AG04450 (cell line): ENCODE measurements at regions not wholly inside any gene's neighbourhood (a gene's known extent, or its start where the extent isn't known, plus 50 kb on each side); places are given as distances from the start of the nearest gene placed in this dataset.

Experiments
- CTCF ChIA-PET: fragments of 300-600, 350-600 bp; formaldehyde crosslinking; extraction: SDS; loops from one replicate; lab custom pipeline; 2022; ENCODE audit warnings: antibody characterized with exemption, inconsistent platforms; lab: Charles Lee
- POLR2A ChIA-PET: fragments of 350-600 bp; formaldehyde crosslinking; extraction: SDS; loops from one replicate; lab custom pipeline; 2021; ENCODE audit warnings: antibody characterized with exemption, inconsistent platforms; lab: Yijun Ruan, JAX
- DNase-seq: peaks from one replicate; pipeline ENCODE4 v3.0.0-alpha.2; 2011; ENCODE audit warnings: low read depth, low spot score
- H3K27ac ChIP-seq: one replicate; pipeline ENCODE4 v1.5.1; 2012; ENCODE audit warnings: low read depth, low read length, control low read depth
- H3K27me3 ChIP-seq: one replicate; pipeline ENCODE4 v1.6.0; 2012; ENCODE audit warnings: low read length; ENCODE audit not compliant: control insufficient read depth, insufficient read depth
- H3K4me3 ChIP-seq: 2 replicates; pipeline ENCODE4 v1.5.1; 2011; ENCODE audit warnings: mild to moderate bottlenecking, low read depth, low read length, control low read depth
- H3K9me3 ChIP-seq: 2 replicates; pipeline ENCODE4 v1.5.1; 2012; ENCODE audit warnings: low read length; ENCODE audit not compliant: control insufficient read depth, insufficient read depth
- CTCF ChIP-seq: IDR thresholded peaks from 2 replicates; pipeline ENCODE4 v1.5.1; 2011; ENCODE audit warnings: low read depth, low read length, control low read depth, inconsistent platforms

GRCh38 chr4:31054295-31054694, 334.1 kb downstream of the PCDH7 start:
- H3K4me3 ChIP-seq = no peak overlapping the region

GRCh38 chr4:31058656-31059055, 338.5 kb downstream of the PCDH7 start:
- no peak overlapping the region for H3K27ac ChIP-seq
- DNase-seq = no peak
- H3K27me3 ChIP-seq = no peaks in the 10 kb centered on the region
- H3K9me3 ChIP-seq = no peaks in the 10 kb centered on the region
- H3K4me3 ChIP-seq = no peak overlapping the region
- CTCF ChIA-PET = interaction anchor here (1.3 to 2.6 kb wide), 2 partner anchors 12 to 14 kb away, joined by 5 to 6 read pairs; no protein-coding TSS in a partner anchor
- POLR2A ChIA-PET = no interaction called here
- no peak for TF ChIP-seq CTCF

More at GRCh38 chr4:31054295-31054694, 334.1 kb downstream of the PCDH7 start:
- Histone ChIP-seq H3K9me3 (no peaks in the 10 kb centered on the region), H3K27ac (no peak overlapping the region), H3K27me3 (no peaks in the 10 kb centered on the region)
- ChIA-PET CTCF (interaction anchor here (1.1 to 1.4 kb wide), 2 partner anchors 9 to 27 kb away, joined by 3 to 4 read pairs; no protein-coding TSS in a partner anchor), POLR2A (no interaction called here)
- no peak for DNase-seq
- TF ChIP-seq CTCF = no peak

DNA sequence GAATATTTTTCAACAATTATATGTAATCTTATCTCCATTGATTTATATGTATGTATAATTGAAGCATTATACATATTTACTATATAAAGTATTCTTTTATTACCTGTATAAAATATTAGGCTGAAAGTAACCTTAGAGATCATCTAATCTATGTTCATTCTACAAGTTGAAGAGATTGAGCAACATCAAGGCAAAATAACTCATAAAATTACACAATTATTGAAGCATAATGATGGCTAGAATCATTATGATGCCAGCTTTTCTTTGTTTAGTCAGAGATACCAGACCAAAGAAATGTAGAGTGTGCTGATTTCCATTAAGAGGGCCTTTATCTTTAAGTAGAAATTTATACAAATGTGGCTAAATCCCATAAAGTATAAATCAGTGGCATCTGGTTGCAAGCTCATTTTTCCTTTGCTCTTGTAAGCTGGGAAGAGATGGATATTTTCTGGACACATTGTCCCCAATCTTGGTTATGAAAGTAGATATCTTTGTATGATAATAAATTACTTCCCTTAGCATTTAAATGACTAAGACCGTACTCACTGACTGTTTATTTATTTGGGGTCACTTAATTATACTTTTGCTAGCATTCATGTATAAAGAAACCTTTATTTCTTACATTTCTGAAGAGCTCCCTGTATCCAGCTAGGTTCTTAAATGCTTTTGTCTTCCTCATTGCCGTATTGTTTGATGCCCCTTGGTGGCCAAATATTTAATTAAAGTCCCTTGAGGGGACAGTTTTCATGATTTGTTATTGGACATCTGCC, 339.8 kb downstream of the PCDH7 start:
- H3K9me3 ChIP-seq = no peaks in the 10 kb centered on the region
- H3K27me3 ChIP-seq = no peaks in the 10 kb centered on the region
- ChIA-PET CTCF (interaction anchor here (1.3 to 2.6 kb wide), 3 partner anchors 14 to 346 kb away, joined by 4 to 6 read pairs (median 5); no protein-coding TSS in a partner anchor), POLR2A (no interaction called here)
- H3K27ac ChIP-seq = no peak overlapping the region
- no peak for DNase-seq
- TF ChIP-seq CTCF = no peak
- H3K4me3 ChIP-seq = no peak overlapping the region

GRCh38 chr4:31065086-31065485, 344.9 kb downstream of the PCDH7 start:
- H3K27me3 ChIP-seq = no peaks in the 10 kb centered on the region
- no peak for DNase-seq
- POLR2A ChIA-PET = no interaction called here
- H3K27ac ChIP-seq = no peak overlapping the region
- TF ChIP-seq CTCF = no peak
- CTCF ChIA-PET = no interaction called here
- no peak overlapping the region for H3K4me3 ChIP-seq
- H3K9me3 ChIP-seq = no peaks in the 10 kb centered on the region

DNA sequence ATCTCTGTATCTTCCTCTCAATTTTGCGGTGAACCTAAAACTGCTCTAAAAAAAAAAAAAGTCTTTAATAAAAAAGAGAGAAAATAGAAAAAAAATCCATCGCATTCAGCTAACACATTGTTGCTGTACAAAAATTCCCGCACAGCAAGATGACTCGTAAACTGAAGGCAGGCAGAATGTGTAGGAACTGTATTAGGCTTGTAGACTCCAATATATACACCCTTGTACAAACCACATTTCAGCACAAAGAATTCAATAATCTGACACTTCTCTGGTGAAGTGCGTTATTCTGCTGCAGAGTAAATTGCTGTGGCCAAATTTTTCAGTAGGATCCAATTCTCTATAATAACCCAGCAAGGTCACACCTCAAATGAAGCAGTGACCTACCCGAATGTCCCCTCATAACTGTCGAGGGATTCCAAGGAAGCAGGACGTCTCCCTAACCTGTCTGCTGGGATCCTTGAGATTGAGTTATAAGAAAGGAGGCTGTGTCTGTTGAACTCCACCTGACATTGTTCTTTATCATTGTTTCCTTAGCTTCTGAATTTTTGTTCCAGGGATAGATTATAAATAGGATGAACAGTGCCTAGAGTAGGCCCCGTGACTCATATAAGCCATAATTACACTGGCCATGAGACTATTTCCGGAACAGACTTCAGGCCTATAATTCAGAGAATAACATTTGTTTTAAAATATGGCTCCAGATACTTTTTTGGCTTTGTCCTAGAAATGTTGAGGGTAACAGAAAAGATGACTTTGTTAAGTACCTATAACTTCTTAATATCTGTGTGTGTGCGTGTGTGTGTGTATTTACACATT, 348.3 kb downstream of the PCDH7 start:
- no peak for DNase-seq
- TF ChIP-seq CTCF = no peak
- Histone ChIP-seq H3K4me3 (no peak overlapping the region), H3K27ac (no peak overlapping the region), H3K9me3 (no peaks in the 10 kb centered on the region), H3K27me3 (no peaks in the 10 kb centered on the region)
- POLR2A ChIA-PET = interaction anchor here (0.6 kb wide), 1 partner anchor 10 kb away, joined by 3 read pairs; no protein-coding TSS in a partner anchor
- CTCF ChIA-PET = no interaction called here
